ENCODE measurements at regions not wholly inside any gene's neighbourhood (a gene's known extent, or its start where the extent isn't known, plus 50 kb on each side); places are given as distances from the start of the nearest gene placed in this dataset.

- no peak overlapping the region for H3K4me3 ChIP-seq
- no peak overlapping the region for H3K27ac ChIP-seq
- peaks cover 10 to 12% of the 10 kb centered on the region in 2 donors for H3K4me1 ChIP-seq (replicated peaks in 1 of 2)
- ATAC-seq (replicated peaks in 6 of 8): peak in 3 of 8 experiments; percentile 31 to 67 (median 38)
- WGBS, 10 experiments: 0 to 100% (median 80%) methylated on average over 1 to 5 of the region's 5 CpGs; no CpG with 5 or more reads in 1 of the 10 experiments
- in situ Hi-C loops (cut with MboI; ENCODE audit: low pct_unique_long_range_greater_than_20kb in 2 of 9, low sequenced_read_pairs in 9 of 9, unreplicated experiment in 9 of 9): loop anchor here in 3 of 9 experiments (25.0 kb wide), 2 partner anchors 107 to 457 kb away; no protein-coding TSS in a partner anchor
Measured at GRCh38 chr11:128180441-128181087, 406.8 kb downstream of the ETS1 start.

GRCh38 chr11:128179512-128179911 lies 407.8 kb downstream of the ETS1 start:
- ATAC-seq (replicated peaks in 6 of 8): peak in 6 of 8 experiments; percentile 22 to 73 (median 28)
- Histone ChIP-seq H3K27ac (no peak overlapping the region), H3K4me3 (no peak overlapping the region), H3K4me1 (replicated peaks in 1 of 2) (peaks cover 14 to 16% of the 10 kb centered on the region in 2 donors)
- in situ Hi-C loops (cut with MboI; ENCODE audit: low pct_unique_long_range_greater_than_20kb in 2 of 9, low sequenced_read_pairs in 9 of 9, unreplicated experiment in 9 of 9): loop anchor here in 8 of 9 experiments (10.0 to 25.0 kb wide), 6 partner anchors 108 to 665 kb away; no protein-coding TSS in a partner anchor
- 33 to 100% (median 89%) methylated on average over 1 of the region's 1 CpG; no CpG with 5 or more reads in 1 of the 10 experiments for WGBS, 10 experiments

GRCh38 chr11:128179039-128179438 lies 408.3 kb downstream of the ETS1 start:
- Histone ChIP-seq H3K27ac (no peak overlapping the region), H3K4me1 (replicated peaks in 1 of 2) (peaks cover 14 to 20% of the 10 kb centered on the region in 2 donors), H3K4me3 (no peak overlapping the region)
- ATAC-seq (replicated peaks in 6 of 8): peak in 6 of 8 experiments; percentile 26 to 96 (median 93)
- in situ Hi-C loops (cut with MboI; ENCODE audit: low pct_unique_long_range_greater_than_20kb in 2 of 9, low sequenced_read_pairs in 9 of 9, unreplicated experiment in 9 of 9): loop anchor here in 8 of 9 experiments (10.0 to 25.0 kb wide), 6 partner anchors 108 to 666 kb away; no protein-coding TSS in a partner anchor
- WGBS, 10 experiments: 0 to 100% (median 63%) methylated on average over 1 to 2 of the region's 2 CpGs; no CpG with 5 or more reads in 2 of the 10 experiments

GRCh38 chr11:128174465-128175291 lies 412.7 kb downstream of the ETS1 start:
- H3K27ac ChIP-seq: no peak overlapping the region
- in situ Hi-C loops (cut with MboI; ENCODE audit: low pct_unique_long_range_greater_than_20kb in 2 of 9, low sequenced_read_pairs in 9 of 9, unreplicated experiment in 9 of 9): loop anchor here (10.0 to 25.0 kb wide), 8 partner anchors 113 to 788 kb away; no protein-coding TSS in a partner anchor

GRCh38 chr11:128172046-128172878 lies 415.1 kb downstream of the ETS1 start:
- peak; percentile 63 to 83 (median 74) for ATAC-seq (replicated peaks in 6 of 8)
- H3K4me1 ChIP-seq (replicated peaks in 1 of 2): peaks cover 3 to 8% of the 10 kb centered on the region in 2 donors
- WGBS, 10 experiments: 33 to 100% (median 50%) methylated on average over 1 to 4 of the region's 4 CpGs; no CpG with 5 or more reads in 1 of the 10 experiments
- in situ Hi-C loops (cut with MboI; ENCODE audit: low pct_unique_long_range_greater_than_20kb in 2 of 9, low sequenced_read_pairs in 9 of 9, unreplicated experiment in 9 of 9): loop anchor here (10.0 to 25.0 kb wide), 6 partner anchors 453 to 790 kb away; no protein-coding TSS in a partner anchor
- no peak overlapping the region for H3K27ac ChIP-seq
- no peak overlapping the region for H3K4me3 ChIP-seq

More at GRCh38 chr11:128174465-128175291, 412.7 kb downstream of the ETS1 start:
- H3K4me3 ChIP-seq: no peak overlapping the region
- 13 to 71% (median 36%) methylated on average over 1 to 7 of the region's 7 CpGs for WGBS, 10 experiments
- ATAC-seq (replicated peaks in 6 of 8): peak in 7 of 8 experiments; percentile 35 to 78 (median 61)
- peaks cover 12 to 19% of the 10 kb centered on the region in 2 donors for H3K4me1 ChIP-seq (replicated peaks in 1 of 2)

- ATAC-seq (replicated peaks in 6 of 8): no peak
- H3K4me3 ChIP-seq: no peak overlapping the region
- in situ Hi-C loops (cut with MboI; ENCODE audit: low pct_unique_long_range_greater_than_20kb in 2 of 9, low sequenced_read_pairs in 9 of 9, unreplicated experiment in 9 of 9): loop anchor here (10.0 to 25.0 kb wide), 6 partner anchors 453 to 791 kb away; no protein-coding TSS in a partner anchor
- H3K4me1 ChIP-seq (replicated peaks in 1 of 2): peaks cover 3 to 8% of the 10 kb centered on the region in 2 donors
- H3K27ac ChIP-seq: no peak overlapping the region
- 74 to 96% (median 85%) methylated on average over 1 to 4 of the region's 4 CpGs; no CpG with 5 or more reads in 2 of the 10 experiments for WGBS, 10 experiments
Measured at GRCh38 chr11:128171506-128171905, 415.9 kb downstream of the ETS1 start.

GRCh38 chr11:128165572-128165971 lies 421.8 kb downstream of the ETS1 start:
- in situ Hi-C loops (cut with MboI; ENCODE audit: low pct_unique_long_range_greater_than_20kb in 2 of 9, low sequenced_read_pairs in 9 of 9, unreplicated experiment in 9 of 9): loop anchor here in 7 of 9 experiments (10.0 to 25.0 kb wide), 3 partner anchors 469 to 797 kb away; no protein-coding TSS in a partner anchor
- WGBS, 10 experiments: 68 to 100% (median 91%) methylated on average over 3 to 4 of the region's 4 CpGs
- H3K27ac ChIP-seq: no peak overlapping the region
- H3K4me3 ChIP-seq: no peak overlapping the region
- no peak for ATAC-seq (replicated peaks in 6 of 8)
- H3K4me1 ChIP-seq (replicated peaks in 1 of 2): peaks cover 4 to 5% of the 10 kb centered on the region in 2 donors

- ATAC-seq (replicated peaks in 6 of 8): peak in 5 of 8 experiments; percentile 74 to 90 (median 81)
- no peak overlapping the region for H3K27ac ChIP-seq
- 0 to 100% (median 39%) methylated on average over 1 to 6 of the region's 6 CpGs; no CpG with 5 or more reads in 2 of the 10 experiments for WGBS, 10 experiments
- peaks cover 4 to 5% of the 10 kb centered on the region in 2 donors for H3K4me1 ChIP-seq (replicated peaks in 1 of 2)
- in situ Hi-C loops (cut with MboI; ENCODE audit: low pct_unique_long_range_greater_than_20kb in 2 of 9, low sequenced_read_pairs in 9 of 9, unreplicated experiment in 9 of 9): loop anchor here in 7 of 9 experiments (10.0 to 25.0 kb wide), 3 partner anchors 471 to 798 kb away; no protein-coding TSS in a partner anchor
- H3K4me3 ChIP-seq: no peak overlapping the region
Measured at GRCh38 chr11:128164080-128164741, 423.1 kb downstream of the ETS1 start.

GRCh38 chr11:128161994-128162393 lies 425.4 kb downstream of the ETS1 start:
- Histone ChIP-seq H3K4me1 (replicated peaks in 1 of 2) (peaks cover 4 to 5% of the 10 kb centered on the region in 2 donors), H3K4me3 (no peak overlapping the region), H3K27ac (no peak overlapping the region)
- WGBS, 10 experiments: 43 to 100% (median 80%) methylated on average over 1 of the region's 1 CpG; no CpG with 5 or more reads in 3 of the 10 experiments
- in situ Hi-C loops (cut with MboI; ENCODE audit: low pct_unique_long_range_greater_than_20kb in 2 of 9, low sequenced_read_pairs in 9 of 9, unreplicated experiment in 9 of 9): loop anchor here in 7 of 9 experiments (10.0 to 25.0 kb wide), 3 partner anchors 473 to 800 kb away; no protein-coding TSS in a partner anchor
- no peak for ATAC-seq (replicated peaks in 6 of 8)

GRCh38 chr11:128161436-128161835 lies 425.9 kb downstream of the ETS1 start:
- 0 to 71% (median 13%) methylated on average over 1 of the region's 1 CpG; no CpG with 5 or more reads in 6 of the 10 experiments for WGBS, 10 experiments
- Histone ChIP-seq H3K27ac (no peak overlapping the region), H3K4me1 (replicated peaks in 1 of 2) (peaks cover 4 to 5% of the 10 kb centered on the region in 2 donors), H3K4me3 (no peak overlapping the region)
- ATAC-seq (replicated peaks in 6 of 8): no peak
- in situ Hi-C loops (cut with MboI; ENCODE audit: low pct_unique_long_range_greater_than_20kb in 2 of 9, low sequenced_read_pairs in 9 of 9, unreplicated experiment in 9 of 9): loop anchor here in 7 of 9 experiments (10.0 to 25.0 kb wide), 3 partner anchors 473 to 801 kb away; no protein-coding TSS in a partner anchor

GRCh38 chr11:128158860-128159259 lies 428.5 kb downstream of the ETS1 start:
- no peak overlapping the region for H3K4me3 ChIP-seq
- peaks cover 2 to 7% of the 10 kb centered on the region in 2 donors for H3K4me1 ChIP-seq (replicated peaks in 1 of 2)
- 35 to 100% (median 94%) methylated on average over 1 to 4 of the region's 4 CpGs for WGBS, 10 experiments
- in situ Hi-C loops (cut with MboI; ENCODE audit: low pct_unique_long_range_greater_than_20kb in 2 of 9, low sequenced_read_pairs in 9 of 9, unreplicated experiment in 9 of 9): loop anchor here in 7 of 9 experiments (10.0 to 25.0 kb wide), 3 partner anchors 124 to 803 kb away; no protein-coding TSS in a partner anchor
- H3K27ac ChIP-seq: no peak overlapping the region
- no peak for ATAC-seq (replicated peaks in 6 of 8)
